ENCODE measurements at regions not wholly inside any gene's neighbourhood (a gene's known extent, or its start where the extent isn't known, plus 50 kb on each side); places are given as distances from the start of the nearest gene placed in this dataset.
A peak's percentile ranks its signal among the peaks of the same experiment; 100 is the strongest.

DNA sequence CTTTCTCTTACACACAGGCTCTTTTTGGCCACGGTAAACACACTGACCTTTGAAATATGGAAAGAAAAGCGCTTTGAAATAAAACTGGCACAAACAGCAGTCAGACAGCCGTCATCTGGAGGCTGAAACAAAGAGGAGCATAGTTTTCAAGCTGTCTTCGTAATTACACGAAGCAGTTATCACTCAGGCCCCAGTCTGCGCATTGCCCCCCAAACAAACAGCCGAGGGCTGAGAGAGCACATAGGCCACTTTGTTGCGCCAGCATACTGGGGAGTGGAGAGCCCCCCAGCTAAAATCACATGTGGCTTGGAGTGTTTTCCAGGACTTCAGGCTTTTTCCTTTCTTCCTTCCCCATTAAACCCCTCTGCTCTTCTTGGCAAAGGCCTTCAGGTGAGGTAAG is 142.9 kb upstream of the BTG1 start:
- DNase-seq = peak in 18 of 58 donors; percentile 0 to 46 (median 10)

DNA sequence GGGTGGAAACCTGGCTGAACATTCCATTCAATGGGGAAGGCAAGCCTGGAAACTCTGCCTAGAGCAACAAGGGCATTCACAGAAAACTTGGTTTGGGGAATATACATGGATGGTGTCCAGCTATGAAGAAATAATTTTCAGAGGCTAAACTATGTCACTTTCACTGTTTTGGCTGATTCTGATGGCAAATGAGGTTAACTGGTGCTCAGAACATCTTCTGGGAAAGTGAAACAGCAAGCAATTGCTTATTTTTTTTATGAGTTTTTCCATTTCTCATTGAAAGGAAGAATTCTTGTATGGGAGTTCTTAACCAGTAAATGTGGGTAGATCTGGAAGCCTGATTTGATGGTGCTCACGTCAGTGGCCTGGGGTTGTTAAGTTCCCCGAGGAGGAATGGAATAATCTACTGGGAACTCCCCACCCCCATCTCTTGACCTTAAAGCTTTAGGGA is 132.8 kb upstream of the BTG1 start:
- DNase-seq = no peak

DNA sequence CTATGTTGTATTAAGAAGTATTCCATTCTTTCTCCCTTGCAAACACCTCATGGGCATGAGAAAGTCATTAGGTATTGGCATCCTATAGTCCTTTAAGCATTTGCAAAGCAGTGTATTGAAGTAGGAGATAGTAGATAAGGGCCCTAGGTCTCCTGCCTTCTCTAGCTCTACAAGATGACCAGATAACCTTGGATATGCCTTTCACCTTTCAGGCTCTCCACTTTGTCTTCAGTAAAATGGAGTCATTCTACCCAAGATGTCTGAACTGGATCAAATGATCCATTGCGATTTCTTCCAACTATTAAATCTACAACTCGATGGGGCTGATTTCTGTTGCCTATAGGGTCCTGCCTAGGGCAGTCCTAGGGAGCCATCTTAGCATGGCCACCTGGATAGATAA is 132.1 kb upstream of the BTG1 start:
- no peak for DNase-seq

DNA sequence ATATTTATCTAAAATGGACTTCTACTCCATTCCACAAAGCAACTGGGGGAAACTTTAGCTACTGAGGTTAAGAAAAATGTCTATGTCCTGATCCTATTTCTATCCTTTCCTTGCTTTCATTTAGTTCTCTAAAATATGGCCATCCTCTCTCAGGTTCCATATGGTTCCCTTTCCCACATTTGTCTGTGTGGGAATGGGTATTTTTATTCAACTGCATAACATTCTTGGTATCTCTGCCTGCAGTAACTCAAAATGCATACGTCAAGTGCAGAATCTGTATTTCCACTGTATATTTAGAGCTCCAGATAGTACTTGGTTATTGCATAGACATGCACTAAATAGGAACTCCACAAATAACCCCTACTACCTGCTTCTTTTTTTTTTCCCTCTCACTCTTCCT is 130.6 kb upstream of the BTG1 start:
- DNase-seq = peak in 1 of 58 donors; percentile 10

DNA sequence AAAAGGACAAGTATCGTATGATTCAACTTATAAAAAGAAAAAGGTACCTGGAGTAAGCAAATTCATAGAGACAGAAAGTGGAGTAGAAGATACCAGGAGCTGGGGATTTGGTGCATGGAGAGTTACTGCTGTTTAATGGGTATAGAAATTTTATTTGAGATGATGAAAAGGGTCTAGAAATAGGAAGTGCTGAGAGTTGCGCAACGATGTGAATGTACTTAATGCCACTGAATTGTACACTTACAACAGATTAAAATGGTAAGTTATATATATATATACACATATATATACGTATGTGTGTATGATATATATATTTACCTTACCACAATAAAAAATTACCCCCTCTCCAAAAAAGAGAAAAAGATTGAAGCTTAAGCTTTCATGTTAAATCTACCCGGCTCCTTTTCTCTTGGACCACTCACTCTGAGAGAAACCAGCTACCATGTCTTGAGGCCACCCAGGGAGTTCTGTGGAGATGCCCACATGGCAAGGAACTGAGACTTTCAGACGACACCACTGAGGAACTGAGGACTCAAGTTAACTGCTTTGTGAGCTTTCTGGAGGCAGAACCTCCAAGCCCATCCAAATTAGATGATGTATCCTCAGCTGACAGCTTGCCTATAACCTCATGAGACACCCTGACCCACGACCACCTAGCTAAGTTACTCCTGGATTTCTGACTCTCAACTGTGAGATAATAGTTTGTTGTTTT is 130.0 kb upstream of the BTG1 start:
- DNase-seq = no peak

DNA sequence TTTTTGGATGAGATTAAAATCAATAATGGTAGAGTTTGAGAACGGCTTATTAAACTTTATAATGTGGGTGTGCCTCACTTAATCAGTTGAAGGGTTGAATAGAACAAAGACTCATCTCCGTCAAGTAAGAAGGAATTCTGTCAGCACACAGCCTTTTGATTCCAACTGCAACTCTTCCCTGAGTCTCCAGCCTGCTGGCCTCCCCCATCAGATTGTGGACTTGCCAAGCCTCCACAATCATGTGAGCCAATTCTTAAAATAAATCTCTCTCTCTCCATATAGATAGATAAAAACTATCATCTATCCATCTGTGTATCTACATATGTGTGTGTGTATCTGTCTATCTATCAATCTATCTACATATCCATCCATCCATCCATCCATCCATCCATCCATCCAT is 127.4 kb upstream of the BTG1 start:
- no peak for DNase-seq

DNA sequence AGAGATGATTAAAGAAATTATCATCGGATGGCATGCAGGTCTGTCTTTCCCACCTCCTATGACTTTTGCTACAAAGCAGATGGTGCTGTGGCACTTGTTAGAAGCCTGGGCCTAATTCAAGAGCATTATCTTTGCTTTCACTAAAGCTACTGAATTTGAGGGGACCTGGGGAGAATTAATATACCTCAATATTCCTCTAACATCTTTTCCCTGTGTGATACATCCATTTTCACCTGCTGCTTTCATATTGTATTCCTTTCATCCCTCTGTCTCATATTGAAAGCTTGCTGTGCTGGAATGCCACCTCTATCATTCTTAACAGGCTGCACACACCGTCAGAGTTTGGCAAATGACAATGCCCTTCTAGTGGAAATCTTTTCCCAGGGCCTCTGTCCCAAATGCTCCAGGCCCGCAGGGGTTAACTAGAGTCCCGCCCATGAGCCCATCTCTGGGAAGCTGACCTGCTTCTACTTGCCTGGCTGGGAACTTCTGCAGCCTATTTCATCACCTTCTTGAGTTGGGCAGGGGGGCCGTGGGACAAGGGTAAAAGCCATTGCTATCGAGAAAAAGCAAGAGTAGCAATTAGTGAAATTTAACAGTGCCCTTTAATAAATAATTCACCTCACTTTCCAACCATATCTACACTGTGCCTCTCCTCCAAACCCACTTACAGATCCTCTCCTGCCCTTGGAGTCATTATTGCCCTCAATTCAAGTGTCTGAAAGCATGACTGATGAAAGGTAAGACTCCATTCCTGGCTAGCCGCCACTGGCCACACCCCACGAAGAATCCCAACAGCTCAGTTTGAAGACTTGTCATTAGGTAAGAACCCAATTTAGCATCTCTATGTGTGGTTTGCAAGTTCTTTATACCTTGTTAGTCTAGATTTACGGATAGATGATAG is 126.7 kb upstream of the BTG1 start:
- no peak for DNase-seq

DNA sequence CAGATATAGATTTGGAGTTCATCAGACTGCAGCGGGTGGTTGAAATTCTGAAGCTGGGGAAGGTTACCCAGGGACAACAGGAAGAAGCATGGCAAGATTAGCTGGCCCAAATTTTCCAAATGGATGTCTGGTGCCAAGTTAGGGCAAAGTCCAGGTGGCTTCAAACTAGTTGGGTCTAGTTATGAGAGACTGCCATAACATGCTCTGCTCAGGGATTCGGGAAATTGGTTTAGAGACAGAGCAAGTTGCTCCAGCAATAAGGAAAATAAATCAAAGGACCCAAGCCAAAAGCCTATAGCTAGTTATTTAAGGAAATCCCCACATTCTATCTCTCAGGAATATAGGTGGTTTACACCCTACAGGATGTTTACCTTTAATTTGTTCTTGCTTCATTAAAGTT is 125.7 kb upstream of the BTG1 start:
- DNase-seq = no peak

DNA sequence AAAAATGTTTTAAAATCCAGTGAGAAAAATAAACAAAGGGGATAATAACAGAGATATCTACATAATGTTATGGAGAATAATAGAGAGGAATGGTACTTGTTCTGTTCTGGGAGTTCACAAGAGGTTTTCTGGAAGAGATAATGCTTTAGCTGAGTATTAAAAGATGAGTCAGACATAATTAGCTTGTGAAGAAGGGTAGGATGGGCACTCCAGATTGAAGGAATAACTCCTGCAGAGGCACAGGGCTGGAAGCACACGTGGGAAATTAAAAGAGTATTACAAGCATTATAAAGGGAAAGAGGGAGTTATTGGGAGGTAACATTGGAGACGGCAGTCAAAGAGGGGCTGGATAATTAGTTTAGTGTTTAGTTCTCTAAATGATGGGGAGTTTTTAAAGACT is 124.9 kb upstream of the BTG1 start:
- DNase-seq = no peak

DNA sequence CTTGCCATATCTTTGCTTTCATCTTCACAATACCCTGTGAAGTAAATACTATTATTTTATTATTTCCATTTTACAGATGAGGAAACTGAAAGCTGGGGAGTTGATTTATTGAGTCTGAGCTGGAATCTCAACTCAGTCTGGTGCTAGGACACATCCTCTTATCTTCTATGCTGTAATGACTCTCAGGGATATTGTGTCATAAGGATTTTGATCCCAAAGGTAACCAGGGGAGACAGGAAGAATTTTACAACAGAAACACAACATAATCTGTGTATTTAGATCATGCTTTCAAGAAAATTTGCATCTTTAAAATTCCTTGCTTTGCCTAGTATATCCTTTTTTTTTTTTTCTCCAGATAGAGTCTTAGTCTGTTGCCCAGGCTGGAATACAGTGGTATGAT is 123.3 kb upstream of the BTG1 start:
- DNase-seq = no peak

DNA sequence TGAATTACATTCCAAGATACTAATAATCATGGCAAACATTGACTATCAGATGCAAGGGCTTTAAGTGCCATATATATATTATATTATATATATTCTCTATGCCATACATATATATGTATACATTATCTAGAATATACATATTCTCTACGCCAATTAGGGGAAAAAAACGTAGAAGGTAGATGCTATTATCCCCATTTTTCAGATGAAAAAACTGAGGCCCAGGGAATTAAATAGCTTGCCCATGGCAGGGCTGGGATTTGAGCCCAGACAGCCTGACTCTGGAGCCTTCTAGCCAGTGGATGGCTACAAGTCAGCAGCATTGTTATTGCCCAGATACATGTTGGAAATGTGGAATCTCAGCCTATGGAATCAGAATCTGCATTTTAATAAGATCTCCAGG is 116.0 kb upstream of the BTG1 start:
- no peak for DNase-seq

DNA sequence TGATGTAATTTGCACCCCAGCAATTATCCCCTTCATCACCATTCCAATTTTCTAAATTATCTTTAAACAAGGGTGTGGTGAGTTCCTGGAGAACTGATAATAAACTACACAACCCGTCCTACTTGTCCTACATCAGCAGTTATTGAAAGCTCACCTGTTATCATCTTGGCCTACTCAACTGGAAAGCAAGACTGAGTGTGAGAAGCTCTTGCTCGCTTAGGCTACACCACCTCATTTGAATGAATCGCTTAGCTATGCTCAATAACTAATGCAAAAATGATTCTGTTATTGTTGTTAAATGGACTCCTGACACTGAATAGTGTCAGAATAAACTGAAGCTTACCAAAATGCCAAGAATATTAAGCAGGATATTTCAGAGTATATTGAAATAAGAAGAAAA is 115.4 kb upstream of the BTG1 start:
- DNase-seq = no peak

DNA sequence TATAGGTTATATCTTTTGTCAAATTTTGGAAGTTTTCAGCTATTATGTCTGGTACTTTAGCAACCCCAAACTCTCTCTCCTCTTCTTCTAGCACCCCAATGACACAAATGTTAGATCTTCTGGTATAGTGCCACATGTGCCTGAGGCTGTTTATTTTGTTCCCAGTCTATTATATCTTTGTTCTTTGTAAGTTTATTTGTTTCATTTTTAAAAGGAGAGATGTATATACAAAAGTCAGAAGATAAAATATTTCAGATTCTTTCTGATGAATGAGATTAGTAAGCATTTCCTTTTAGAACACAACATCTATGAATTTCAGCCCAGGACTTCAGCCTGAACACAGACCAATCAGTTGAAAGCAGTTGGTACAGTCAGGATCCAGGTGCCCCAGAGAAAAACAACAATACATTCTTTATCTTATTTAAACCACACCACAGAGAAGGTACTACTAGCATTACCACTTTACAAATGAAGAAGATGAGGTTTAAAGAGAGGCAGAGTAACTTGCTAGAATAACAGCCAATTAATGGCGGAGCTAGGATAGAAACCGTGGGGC is 114.1 kb upstream of the BTG1 start:
- DNase-seq = no peak

DNA sequence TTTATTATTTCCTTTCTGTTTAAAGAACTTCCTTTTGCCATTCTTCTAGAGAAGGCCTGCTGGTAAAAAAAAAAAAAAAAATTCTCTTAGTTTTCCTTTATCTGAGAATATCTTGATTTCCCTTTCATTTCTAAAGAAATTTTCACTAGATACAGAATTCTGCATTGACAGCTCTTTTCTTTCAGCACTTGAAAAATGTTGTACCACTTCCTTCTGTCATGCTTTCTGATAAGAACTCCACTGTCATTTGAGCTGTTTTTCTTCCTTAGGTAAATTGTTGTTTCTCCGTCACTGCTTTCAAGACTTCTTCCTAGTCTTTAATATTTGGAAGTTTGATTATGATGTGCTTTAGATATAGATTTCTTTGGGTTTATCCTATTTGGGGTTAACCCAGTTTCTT is 113.6 kb upstream of the BTG1 start:
- DNase-seq = no peak

DNA sequence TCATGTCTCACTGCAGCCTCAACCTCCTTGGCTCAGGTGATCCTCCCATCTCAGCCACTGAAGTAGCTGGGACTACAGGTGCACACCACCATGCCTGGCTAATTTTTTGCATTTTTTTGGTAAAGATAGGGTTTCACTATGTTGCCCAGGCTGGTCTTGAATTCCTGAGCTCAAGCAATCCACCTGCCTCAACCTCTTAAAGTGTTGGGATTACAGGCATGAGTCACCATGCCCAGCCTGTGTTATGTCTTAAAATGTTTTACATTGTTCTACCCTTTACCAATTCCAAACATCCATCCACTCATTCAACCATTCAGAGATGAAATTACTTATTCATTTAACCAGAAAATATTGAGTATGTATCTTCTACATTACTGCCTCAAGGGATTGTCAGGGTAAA is 111.6 kb upstream of the BTG1 start:
- DNase-seq = no peak

DNA sequence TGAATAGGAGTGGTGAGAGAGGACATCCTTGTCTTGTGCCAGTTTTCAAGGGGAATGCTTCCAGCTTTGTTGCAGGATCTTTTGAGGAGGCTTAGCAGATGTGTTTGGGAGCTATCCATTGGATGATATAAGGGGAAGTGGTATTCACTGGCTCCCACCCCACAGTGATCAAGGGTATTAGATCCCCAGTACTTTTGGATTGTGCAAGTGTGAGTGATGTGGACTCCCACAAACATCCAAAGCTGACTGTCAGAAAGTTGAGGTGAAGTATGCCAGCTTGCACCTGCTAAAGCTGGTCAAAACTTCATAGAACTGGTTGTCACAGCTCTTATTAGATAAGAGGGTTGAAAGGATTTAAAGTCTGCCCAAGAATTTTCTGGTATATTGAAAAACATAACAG is 110.1 kb upstream of the BTG1 start:
- no peak for DNase-seq

DNA sequence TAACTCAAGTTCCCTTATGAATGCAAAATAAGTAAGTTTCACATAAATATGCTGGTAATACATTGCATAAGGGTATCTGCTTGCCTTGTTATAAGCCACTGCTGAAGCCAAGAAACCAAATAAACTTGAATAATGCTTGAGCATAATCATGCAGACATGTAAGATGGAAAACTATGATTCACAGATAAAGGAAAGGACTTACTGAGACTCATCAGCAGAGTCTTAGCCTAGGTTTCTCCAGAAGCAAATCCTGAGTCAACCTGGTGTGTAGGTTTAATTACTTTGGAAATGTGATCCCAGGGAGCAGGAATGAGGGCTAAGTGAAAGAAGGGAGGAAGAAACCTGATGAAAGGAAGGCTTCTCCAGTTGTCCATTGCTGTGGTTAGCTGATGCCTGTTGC is 107.7 kb upstream of the BTG1 start:
- DNase-seq = no peak

DNA sequence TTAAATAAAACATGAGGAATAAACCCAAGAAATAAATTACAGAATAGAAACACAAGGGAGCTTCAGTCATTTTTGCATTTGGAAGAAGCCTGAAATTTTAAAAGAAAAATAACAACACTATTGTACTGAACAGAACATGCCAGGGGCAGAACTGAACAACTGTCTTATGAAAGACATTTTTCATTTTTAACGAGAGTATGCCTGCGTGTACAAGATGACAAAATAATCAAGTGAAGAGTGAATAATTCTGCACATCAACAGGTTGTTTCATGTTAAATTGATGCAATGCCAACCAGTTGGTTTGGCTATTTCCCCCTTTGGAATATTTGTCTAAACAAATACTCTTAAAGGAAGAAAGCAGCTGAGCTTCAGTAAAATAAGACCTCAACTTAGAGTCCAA is 103.3 kb upstream of the BTG1 start:
- no peak for DNase-seq

DNA sequence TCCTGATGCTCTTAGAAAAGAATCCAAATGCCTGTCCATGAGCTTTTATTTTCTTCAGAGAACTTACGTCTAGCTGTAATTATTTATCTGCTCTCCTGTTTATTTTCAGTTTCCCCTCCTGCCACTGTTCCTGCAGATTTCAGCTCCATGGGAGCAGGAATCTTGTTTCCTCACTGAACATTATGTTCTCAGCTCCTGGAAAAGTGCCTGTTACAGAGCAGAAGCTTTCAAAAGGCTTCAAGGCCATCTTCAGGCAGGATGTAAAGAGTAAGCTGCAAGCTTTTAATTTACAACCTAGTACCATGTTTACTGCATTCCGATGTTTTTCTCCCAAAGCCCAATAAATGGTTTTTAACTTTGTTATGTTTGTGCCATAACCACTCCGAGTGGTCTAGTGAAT is 98.4 kb upstream of the BTG1 start:
- DNase-seq = peak in 7 of 58 donors; percentile 2 to 51 (median 4)

DNA sequence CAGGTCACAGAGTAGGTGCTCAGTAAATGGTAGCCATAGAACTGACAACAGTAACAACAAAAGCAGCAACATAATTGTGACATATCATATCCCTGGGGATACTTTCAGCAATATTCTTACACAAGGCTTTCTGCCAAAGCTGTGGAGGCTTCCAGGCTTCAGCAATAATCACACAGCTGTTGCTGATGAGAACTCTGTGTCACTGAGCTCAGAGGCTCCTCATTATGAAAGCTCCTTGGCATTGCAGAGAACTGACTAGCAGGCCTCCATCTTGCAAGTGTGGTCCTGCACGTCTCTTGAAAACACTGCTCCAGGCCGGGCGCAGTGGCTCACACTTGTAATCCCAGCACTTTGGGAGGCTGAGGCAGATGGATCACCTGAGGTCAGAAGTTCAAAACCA is 97.3 kb upstream of the BTG1 start:
- DNase-seq = peak in 4 of 58 donors; percentile 2 to 12 (median 2)

DNA sequence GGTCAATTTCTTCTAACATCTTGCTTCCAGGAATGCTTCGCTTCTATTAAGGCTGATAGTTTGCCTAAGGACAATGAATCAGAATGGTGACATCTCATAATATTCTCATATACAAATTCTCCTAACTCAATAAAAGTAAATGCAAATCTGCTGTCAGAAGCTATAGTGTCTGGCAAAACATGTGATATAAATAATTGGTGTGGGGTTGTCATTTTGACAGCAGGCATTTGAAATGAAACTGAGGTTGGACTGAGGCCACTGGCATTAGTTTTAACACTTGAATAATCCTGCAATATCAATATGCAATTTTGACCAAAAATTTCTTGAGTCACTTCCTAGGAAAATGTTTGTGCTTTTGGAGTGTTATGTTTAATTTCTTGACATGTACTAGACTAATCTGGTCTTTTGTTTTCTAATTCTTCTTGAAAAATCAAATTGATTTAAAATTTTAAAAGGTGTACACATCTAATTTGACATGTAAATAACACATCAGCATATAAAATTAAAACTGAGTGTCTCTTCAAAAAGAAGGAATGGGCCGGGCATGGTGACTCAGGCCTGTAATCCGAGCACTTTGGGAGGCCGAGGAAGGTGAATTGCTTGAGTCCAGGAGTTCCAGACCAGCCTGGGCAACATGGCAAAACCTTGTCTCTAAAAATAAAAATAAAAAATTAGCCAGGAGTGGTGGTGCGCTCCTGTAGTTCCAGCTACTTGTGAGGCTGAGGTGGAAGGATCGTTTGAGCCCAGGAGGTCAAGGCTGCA is 92.3 kb upstream of the BTG1 start:
- DNase-seq = no peak

DNA sequence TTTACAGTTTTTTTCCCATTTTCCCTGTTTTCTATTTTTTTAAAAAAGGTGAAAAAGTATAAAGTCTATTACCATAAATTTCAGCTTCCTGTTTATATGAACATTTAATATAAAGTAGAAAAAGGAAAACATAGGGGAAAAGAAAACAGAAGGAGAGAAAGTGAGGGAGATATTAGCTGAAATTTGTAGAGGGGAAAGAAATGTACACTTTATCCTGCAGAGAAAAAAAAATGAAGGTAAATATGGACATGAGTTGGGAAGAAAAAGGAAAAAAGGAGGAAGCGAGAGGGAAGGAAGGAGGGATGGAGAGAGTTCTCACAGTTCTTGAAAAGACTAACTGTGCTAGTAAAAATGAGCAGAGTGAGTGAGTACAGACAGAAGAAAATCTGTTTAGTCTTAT is 91.6 kb upstream of the BTG1 start:
- no peak for DNase-seq
